T-helper 2 cell (primary cell): ENCODE measurements at regions not wholly inside any gene's neighbourhood (a gene's known extent, or its start where the extent isn't known, plus 50 kb on each side); places are given as distances from the start of the nearest gene placed in this dataset.
"Not testable (repeated sequence)": the region's sequence is repeated elsewhere in the genome, so short reads cannot be mapped to it uniquely, and the experiment has no call there.

Experiments
- DNase-seq, 5 experiments: peaks; one replicate each; pipeline versions ENCODE4 v3.0.0 to v3.0.0-alpha.2; 2012 to 2022

- no peak for DNase-seq
Observed at GRCh38 chr14:43532825-43533416, 974.2 kb downstream of the FSCB start.

DNA sequence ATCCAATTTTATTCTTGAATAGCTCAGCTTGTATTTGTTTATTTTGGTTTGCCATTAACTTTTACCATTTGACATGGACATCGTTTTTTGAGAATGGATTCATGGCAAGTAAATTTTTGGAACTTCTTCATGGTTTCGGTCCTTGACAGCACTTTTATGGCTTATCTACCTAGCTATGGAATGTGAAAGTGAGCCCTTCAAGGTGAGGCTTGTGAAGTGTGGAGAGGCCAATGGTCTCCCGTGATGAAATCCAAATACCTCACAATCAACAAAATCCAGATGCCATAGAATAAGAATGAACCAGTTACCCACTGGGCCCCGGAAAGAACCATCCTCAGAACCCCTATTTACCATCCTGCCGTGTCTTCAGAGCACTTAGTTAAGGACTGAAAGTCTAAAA is 978.8 kb downstream of the FSCB start:
- no peak for DNase-seq

- no peak for DNase-seq
Observed at GRCh38 chr14:43525658-43526057, 981.4 kb downstream of the FSCB start.

GRCh38 chr14:43522901-43523300 is 984.2 kb downstream of the FSCB start:
- no peak for DNase-seq

GRCh38 chr14:43522191-43522590 is 984.9 kb downstream of the FSCB start:
- no peak for DNase-seq

DNA sequence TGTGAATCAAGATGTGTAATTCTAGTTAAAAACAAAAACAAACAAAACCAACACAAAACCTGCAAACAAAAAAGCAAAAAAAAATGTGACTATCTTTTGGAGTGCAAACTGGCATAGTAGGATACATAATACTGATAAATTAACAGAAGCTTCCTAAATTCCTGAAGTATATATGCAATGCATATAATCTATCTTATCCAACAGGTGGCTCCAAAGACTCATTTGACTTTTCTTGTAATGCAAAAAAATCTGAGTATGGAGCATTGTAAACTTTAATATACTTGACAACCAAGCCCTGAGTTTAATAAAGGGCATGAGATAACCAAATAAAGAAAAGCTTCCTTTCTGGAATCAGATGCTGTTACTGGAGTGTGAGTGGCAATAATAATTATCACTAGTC is 1003.6 kb downstream of the FSCB start:
- no peak for DNase-seq

DNA sequence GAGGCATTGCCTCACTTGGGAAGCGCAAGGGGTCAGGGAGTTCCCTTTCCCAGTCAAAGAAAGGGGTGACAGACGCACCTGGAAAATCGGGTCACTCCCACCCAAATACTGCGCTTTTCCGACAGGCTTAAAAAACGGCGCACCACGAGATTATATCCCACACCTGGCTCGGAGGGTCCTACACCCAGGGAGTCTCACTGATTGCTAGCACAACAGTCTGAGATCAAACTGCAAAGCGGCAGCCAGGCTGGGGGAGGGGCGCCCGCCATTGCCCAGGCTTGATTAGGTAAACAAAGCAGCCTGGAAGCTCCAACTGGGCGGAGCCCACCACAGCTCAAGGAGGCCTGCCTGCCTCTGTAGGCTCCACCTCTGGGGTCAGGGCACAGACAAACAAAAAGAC is 1014.7 kb downstream of the FSCB start:
- DNase-seq = not testable (repeated sequence)

DNA sequence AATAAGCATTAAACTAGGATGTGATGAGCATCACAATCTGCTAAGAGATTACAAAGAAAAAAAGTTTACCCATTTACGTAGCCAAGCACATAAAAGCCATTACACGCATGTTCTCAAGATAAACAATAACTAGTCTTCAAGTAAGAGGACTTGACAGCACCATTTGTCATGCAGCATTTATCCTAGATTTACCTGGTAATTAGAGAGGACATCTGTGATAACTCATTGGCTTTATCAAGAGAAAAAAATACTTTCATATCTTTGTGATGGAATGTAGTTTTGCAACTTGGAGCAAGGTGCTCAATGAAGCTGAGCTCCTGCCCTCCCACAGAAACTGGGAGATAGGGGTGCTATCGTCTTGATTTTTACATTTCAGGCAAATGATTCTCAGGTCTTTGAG is 1023.7 kb downstream of the FSCB start:
- DNase-seq = no peak

DNA sequence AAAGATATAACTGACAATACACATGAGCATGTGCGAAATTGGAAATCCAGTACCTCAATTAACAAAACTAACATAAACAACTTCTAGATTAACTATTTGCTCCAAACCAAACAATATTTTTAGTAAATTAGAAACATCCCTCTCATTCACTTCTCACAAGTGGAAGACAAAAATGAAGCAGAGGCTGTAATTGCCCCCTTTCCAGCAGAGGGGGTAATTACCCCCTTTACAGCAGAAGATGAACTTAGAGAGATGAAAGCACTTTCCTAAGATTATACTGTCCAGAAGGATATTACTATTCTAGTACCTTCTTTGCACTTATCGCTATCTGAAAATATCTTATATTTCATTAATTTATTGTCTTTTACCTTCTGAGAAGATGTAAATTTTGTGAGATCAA is 1025.2 kb downstream of the FSCB start:
- DNase-seq = no peak

- DNase-seq = no peak
Observed at GRCh38 chr14:43480976-43481375, 1026.1 kb downstream of the FSCB start.

DNA sequence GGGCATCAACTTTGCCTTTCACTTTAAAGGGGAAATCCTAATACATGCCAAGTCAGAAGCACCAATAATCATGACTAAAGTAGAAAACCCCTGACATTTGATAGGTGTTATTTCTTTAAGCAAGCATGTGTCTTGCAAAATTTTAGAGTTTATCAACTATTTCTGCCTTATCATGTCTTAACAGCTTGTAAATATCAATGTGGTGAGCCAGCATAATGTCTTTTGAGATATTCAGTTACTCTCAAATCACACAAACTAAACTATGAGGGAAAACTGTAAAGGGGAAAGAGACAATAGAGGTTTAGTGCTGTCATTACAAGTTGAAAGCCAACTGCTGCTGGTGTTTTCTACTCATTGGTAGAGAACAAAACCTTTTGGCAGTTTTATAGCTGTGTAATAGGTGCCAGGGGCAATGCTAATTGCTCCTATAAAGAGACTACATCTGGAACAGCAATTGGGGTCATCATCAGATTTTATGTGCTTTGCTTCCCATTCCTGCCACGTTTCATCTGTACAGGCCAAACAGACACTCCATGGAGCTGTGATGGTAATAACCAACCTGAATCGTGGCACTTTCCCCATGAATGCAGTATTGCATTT is 1027.4 kb downstream of the FSCB start:
- no peak for DNase-seq

DNA sequence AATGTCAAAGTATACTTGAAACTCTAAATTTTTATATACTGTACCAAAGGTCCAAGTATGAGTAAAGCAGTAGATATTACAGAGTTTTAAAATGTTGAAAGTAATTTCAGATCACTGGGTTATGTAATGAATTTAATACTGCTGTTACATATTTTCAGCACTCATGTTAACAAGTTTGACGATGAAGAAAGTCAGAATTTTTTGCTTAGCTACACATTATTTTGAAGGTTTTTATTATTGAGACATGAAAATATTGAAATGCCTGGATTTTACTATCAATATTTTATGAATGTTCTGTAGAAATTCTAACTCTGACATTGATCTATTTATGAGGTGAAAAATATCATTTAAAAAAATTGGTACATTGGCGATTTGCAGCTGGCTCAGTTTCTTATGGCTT is 1030.3 kb downstream of the FSCB start:
- DNase-seq = no peak

GRCh38 chr14:43475757-43476156 is 1031.3 kb downstream of the FSCB start:
- no peak for DNase-seq

GRCh38 chr14:43471595-43471994 is 1035.5 kb downstream of the FSCB start:
- DNase-seq = no peak

GRCh38 chr14:43464968-43465367 is 1042.1 kb downstream of the FSCB start:
- DNase-seq = no peak

- no peak for DNase-seq
Observed at GRCh38 chr14:43449291-43449690, 1057.8 kb downstream of the FSCB start.

DNA sequence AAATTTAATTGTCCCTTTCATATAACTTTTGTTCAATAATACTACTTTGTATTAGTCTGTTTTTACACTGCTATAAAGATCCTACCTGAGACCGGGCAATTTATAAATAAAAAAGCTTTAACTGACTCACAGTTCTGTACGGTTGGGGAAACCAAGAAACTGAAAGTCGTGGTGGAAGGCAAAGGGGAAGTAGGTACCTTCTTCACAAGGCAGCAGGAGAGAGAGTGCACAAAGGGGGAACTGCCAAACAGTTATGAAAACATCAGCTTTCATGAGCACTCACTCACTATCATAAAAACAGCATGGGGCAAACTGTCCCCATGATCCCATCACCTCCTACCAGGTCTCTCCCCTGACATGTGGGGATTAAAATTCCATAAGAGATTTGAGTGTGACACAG is 1069.0 kb downstream of the FSCB start:
- no peak for DNase-seq

GRCh38 chr14:43418324-43418723 is 1088.8 kb downstream of the FSCB start:
- no peak for DNase-seq

GRCh38 chr14:43413084-43413483 is 1094.0 kb downstream of the FSCB start:
- DNase-seq = no peak

- DNase-seq = no peak
Observed at GRCh38 chr14:43411841-43412240, 1095.2 kb downstream of the FSCB start.

DNA sequence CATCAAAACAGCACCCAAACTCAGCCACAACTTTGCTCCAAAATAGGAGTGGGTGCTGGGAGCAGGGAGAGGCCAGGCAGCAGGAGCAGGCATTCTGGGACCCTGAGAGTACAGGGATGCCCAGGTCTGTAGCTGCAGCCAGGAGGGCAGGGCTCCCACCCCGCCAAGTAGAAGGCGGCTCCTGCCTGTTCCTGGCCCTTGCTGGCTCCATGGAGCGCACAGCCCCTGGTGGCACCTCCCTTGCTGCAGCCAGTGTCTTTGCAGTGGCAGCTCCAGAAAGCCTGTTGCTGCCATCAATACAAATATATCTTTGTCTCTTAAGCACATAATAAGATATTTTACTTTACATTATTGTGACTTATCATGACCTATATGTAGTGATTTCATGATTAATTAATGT is 1096.5 kb downstream of the FSCB start:
- DNase-seq = no peak

DNA sequence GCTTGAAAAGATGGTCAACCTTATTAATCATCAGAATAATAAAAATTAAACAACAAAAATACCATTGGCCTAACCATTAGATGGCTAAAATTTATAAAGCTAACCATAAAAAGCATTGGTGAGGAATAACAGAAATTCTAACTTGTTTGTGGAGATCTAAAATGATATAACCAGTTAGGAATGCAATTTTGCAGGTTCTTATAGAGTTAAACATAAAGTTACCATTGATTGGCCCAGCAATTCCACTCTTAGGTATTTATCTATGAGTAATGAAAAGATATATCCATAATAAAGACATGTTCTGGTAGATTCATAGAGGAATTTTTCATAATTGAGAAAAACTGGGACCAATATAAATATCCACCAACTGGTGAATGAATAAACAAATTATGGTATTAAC is 1098.6 kb downstream of the FSCB start:
- DNase-seq = no peak

- DNase-seq = no peak
Observed at GRCh38 chr14:43407706-43408105, 1099.4 kb downstream of the FSCB start.

- DNase-seq = no peak
Observed at GRCh38 chr14:43406931-43407330, 1100.2 kb downstream of the FSCB start.

DNA sequence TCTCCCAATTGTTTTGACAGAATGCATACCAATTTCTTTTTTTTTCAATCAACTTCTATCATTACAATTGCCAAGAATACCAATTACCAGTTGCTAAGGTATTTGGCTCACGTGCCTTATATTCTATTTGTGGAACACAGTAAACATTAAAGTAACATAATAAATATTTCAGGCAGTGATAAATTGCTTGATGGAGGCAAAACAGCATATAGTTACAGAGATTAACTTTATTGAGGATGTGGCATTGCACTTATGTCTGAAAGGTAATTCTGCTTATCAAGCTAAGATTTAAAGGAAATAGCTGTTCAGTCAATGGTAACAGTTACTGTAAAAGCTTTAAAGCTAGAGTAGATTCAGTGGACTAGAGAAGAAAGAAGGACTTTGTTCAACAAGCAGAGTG is 1107.8 kb downstream of the FSCB start:
- no peak for DNase-seq
